ENCODE measurements at regions not wholly inside any gene's neighbourhood (a gene's known extent, or its start where the extent isn't known, plus 50 kb on each side); places are given as distances from the start of the nearest gene placed in this dataset.
"Not testable (repeated sequence)": the region's sequence is repeated elsewhere in the genome, so short reads cannot be mapped to it uniquely, and the experiment has no call there.

DNA sequence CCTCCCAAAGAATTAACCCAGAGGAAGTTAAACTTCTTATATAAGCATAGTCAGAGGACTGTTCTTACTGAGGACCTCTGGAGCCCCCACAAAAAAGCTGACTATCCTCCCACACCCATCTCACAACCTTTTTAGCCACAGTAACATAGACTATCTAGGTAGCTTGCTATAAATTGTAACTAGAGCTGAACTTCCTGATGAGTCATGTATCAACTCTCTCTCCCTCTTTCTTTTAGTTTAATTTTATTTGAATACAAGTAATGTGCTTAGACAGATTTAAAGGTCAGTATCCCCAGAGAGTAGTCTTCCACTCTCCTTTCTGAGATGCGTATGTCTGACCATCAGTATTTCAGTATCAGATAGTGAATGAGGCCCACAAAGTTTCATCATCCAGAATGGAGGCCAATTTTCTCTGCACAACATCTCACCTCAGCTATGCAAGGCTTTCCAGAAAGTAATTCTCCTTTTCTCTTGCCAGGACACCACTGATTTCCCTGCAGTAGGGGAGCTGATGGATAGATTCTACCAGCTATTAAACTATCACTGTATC, 104.0 kb upstream of the MYRIP start:
- Histone ChIP-seq H3K9me3 (no peaks in the 10 kb centered on the region), H3K4me3 (no peak overlapping the region), H3K27ac (no peak overlapping the region), H3K4me1 (no peaks in the 10 kb centered on the region), H3K27me3 (no peaks in the 10 kb centered on the region), H3K36me3 (replicated peaks in 1 of 2; ENCODE audit: insufficient read depth in 1 of 2, low read depth in 2 of 2) (no peaks in the 10 kb centered on the region)
- 93 to 96% methylated on average over 1 of the region's 1 CpG for WGBS, 2 donors
- DNase-seq, result no peak
- TF ChIP-seq, protein P1, sequence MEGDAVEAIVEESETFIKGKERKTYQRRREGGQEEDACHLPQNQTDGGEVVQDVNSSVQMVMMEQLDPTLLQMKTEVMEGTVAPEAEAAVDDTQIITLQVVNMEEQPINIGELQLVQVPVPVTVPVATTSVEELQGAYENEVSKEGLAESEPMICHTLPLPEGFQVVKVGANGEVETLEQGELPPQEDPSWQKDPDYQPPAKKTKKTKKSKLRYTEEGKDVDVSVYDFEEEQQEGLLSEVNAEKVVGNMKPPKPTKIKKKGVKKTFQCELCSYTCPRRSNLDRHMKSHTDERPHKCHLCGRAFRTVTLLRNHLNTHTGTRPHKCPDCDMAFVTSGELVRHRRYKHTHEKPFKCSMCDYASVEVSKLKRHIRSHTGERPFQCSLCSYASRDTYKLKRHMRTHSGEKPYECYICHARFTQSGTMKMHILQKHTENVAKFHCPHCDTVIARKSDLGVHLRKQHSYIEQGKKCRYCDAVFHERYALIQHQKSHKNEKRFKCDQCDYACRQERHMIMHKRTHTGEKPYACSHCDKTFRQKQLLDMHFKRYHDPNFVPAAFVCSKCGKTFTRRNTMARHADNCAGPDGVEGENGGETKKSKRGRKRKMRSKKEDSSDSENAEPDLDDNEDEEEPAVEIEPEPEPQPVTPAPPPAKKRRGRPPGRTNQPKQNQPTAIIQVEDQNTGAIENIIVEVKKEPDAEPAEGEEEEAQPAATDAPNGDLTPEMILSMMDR (IDR thresholded peaks at IDR 0.05), result no peak
- TF ChIP-seq POLR2A (IDR thresholded peaks at IDR 0.05), result no peak
- ATAC-seq, result no peak
- intact Hi-C loops (cut with DNase I), result loop anchor here (10.0 kb wide), 1 partner anchor 469 kb away; no protein-coding TSS in a partner anchor

DNA sequence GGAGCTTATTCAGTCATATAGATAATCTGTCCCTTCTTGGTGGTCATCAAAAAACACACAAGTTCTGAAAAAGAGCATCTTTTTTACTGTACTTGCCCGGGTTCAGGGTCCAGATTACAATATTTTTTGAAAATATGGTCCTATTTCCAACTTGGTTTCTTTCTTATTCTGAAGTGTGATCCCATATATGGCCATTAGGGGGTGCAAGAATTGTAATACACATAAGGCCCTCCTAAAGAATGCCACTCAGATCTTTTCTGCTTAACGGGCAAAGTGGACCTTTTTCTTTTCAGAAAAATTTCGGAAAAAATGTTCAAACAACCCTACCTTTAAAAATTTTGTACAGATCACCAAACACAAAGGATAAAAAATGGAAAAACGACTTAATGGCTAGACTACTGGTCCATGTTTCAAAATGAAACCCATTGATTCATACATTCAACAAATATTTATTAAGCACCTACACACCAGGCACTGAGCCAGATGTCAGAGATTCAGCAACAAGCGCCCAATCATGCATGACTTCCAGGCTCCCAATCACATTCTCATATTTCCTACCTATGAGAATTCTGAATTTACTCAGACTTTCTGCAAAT, 102.0 kb upstream of the MYRIP start:
- H3K4me3 ChIP-seq, result no peak overlapping the region
- H3K9me3 ChIP-seq, result no peaks in the 10 kb centered on the region
- H3K4me1 ChIP-seq, result no peaks in the 10 kb centered on the region
- no peak overlapping the region for H3K27ac ChIP-seq
- peak; percentile 52 for ATAC-seq
- no peaks in the 10 kb centered on the region for H3K36me3 ChIP-seq (replicated peaks in 1 of 2; ENCODE audit: insufficient read depth in 1 of 2, low read depth in 2 of 2)
- TF ChIP-seq, protein P1 (IDR thresholded peaks at IDR 0.05), result peak; percentile 48 to 75 (median 66)
- TF ChIP-seq POLR2A (IDR thresholded peaks at IDR 0.05), result no peak
- intact Hi-C loops (cut with DNase I), result loop anchor here (10.0 kb wide), 1 partner anchor 467 kb away; no protein-coding TSS in a partner anchor
- peak in 1 of 4 donors; percentile 13 for DNase-seq
- WGBS, 2 donors, result 9 to 11% methylated on average over 5 of the region's 5 CpGs
- no peaks in the 10 kb centered on the region for H3K27me3 ChIP-seq

DNA sequence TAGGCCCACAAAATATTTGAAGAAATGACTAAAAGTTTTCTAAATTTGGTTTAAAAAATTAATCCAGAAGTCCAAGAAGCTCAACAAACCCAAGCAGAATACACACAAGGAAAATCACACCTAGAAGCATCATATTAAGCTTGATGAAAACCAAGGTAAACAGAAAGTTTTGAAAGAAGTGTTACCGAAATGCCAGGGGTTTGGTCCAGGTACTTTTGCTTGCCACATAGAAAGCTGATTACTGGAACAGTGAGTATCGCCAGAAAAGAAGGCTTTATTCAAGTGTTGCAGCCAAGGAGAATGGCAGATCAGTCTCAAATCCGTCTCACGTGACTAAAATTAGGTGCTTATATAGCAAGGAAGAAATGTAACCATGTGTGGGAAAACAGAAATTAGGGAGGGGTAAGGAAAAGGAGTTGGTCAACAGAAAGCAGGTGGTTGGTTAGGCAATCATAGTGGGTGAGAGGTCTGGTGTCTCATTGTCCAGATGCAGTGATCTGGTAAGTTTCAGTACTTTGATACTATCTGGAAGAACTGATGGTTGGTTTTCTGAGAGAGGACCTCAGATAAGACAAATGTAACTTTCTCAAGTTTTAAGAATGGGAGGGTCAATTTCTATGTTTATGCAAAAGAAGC, 96.9 kb upstream of the MYRIP start:
- Histone ChIP-seq H3K4me3 (no peak overlapping the region), H3K27me3 (no peaks in the 10 kb centered on the region), H3K36me3 (replicated peaks in 1 of 2; ENCODE audit: insufficient read depth in 1 of 2, low read depth in 2 of 2) (no peaks in the 10 kb centered on the region), H3K4me1 (no peaks in the 10 kb centered on the region), H3K27ac (no peak overlapping the region), H3K9me3 (no peaks in the 10 kb centered on the region)
- DNase-seq, result no peak
- WGBS, 2 donors, result 94 to 95% methylated on average over 4 of the region's 4 CpGs
- intact Hi-C loops (cut with DNase I), result no loop called here
- TF ChIP-seq POLR2A (IDR thresholded peaks at IDR 0.05), result no peak
- TF ChIP-seq, protein P1 (IDR thresholded peaks at IDR 0.05), result no peak
- ATAC-seq, result no peak

DNA sequence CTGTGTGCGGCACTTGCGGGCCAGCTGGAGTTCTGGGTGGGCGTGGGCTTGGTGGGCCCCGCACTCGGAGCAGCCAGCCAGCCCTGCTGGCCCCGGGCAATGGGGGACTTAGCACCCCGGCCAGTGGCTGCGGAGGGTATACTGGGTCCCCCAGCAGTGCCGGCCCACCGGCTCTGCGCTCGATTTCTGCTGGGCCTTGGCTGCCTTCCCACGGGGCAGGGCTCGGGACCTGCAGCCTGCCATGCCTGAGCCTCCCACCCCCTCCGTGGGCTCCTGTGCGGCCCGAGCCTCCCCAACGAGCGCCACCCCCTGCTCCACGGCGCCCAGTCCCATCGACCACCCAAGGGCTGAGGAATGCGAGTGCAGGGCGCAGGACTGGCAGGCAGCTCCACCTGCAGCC, 96.1 kb upstream of the MYRIP start:
- 91 to 100% methylated on average over 2 to 22 of the region's 24 CpGs for WGBS, 2 donors

DNA sequence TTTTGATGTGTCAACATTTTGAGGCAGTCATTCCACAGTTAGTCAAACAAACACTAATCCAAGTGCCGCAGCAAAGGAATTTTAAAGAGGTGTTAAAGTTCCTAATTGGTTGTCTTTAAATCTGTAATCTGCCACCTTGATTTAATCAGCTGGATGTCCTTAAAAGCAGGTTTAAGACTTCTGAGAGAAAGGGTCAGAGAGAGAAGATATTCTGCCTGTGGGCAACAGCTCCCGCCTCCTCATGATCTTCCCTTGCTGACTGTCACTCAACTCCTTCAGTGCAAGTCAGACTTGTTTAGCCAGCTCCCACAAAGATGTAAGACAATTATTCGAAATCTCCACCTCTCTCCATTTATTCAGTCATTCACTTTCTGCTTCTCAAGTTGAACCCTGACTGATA, 92.6 kb upstream of the MYRIP start:
- TF ChIP-seq POLR2A (IDR thresholded peaks at IDR 0.05), result no peak
- ATAC-seq, result no peak

More for the DNA sequence above, 96.1 kb upstream of the MYRIP start:
- H3K27me3 ChIP-seq; intact Hi-C loops (cut with DNase I); H3K4me3 ChIP-seq; H3K27ac ChIP-seq; ATAC-seq; DNase-seq; H3K9me3 ChIP-seq; H3K36me3 ChIP-seq (replicated peaks in 1 of 2; ENCODE audit: insufficient read depth in 1 of 2, low read depth in 2 of 2); H3K4me1 ChIP-seq: not testable (repeated sequence)

More for the DNA sequence above, 92.6 kb upstream of the MYRIP start:
- intact Hi-C loops (cut with DNase I), result no loop called here
- Histone ChIP-seq H3K27ac (no peak overlapping the region), H3K4me3 (no peak overlapping the region), H3K36me3 (replicated peaks in 1 of 2; ENCODE audit: insufficient read depth in 1 of 2, low read depth in 2 of 2) (no peaks in the 10 kb centered on the region), H3K9me3 (no peaks in the 10 kb centered on the region), H3K4me1 (no peaks in the 10 kb centered on the region), H3K27me3 (no peaks in the 10 kb centered on the region)
- WGBS, 2 donors, result 75 to 86% methylated on average over 3 of the region's 3 CpGs
- DNase-seq, result no peak
